A549 (cell line): ENCODE measurements at regions not wholly inside any gene's neighbourhood (a gene's known extent, or its start where the extent isn't known, plus 50 kb on each side); places are given as distances from the start of the nearest gene placed in this dataset.

ENCODE experiments used
- ATAC-seq, 2 experiments: fragments of 200-7000 bp in 1 of 2; fragments of >200 bp in 1 of 2; cut with Nextera tagmentation in 1 of 2; cut with Tn5 transposase in 1 of 2; 3 replicates each; pipeline versions ENCODE4 v1.8.0 to v1.9.1; 2018 to 2020; ENCODE audit warnings: mild to moderate bottlenecking in 1 of 2, moderate library complexity in 1 of 2
- CTCF ChIA-PET: fragments of 300-600 bp; sonication (Branson Sonifier 250); formaldehyde crosslinking; extraction: SDS; loops from one replicate; lab custom pipeline; 2021; ENCODE audit warnings: antibody characterized with exemption, inconsistent platforms; lab: Yijun Ruan, JAX
- POLR2A ChIA-PET: fragments of 350-600 bp; formaldehyde crosslinking; extraction: SDS; loops from one replicate; lab custom pipeline; 2021; ENCODE audit warnings: antibody characterized with exemption, inconsistent platforms; lab: Yijun Ruan, JAX
- DNase-seq, 2 experiments: peaks; one replicate each; pipeline versions ENCODE4 v3.0.0 to v3.0.0-alpha.2; 2011 to 2016; ENCODE audit warnings: low read depth in 1 of 2, low spot score in 1 of 2
- FAIRE-seq: peaks from 2 replicates; lab custom pipeline; 2011; peaks lifted over from hg19 to GRCh38; lab: Jason Lieb, UNC
- H3K27ac ChIP-seq, 2 experiments: fragments of >200 bp; sonication (Bioruptor Twin); formaldehyde crosslinking; 3 replicates each; pipeline ENCODE4 v1.5.1; 2016 to 2017
- H3K4me1 ChIP-seq: fragments of >200 bp; sonication (Bioruptor Twin); formaldehyde crosslinking; 3 replicates; pipeline ENCODE4 v1.6.1; 2016
- H3K4me2 ChIP-seq: fragments of >200 bp; sonication (Bioruptor Twin); formaldehyde crosslinking; 3 replicates; pipeline ENCODE4 v1.6.1; 2016
- H3K4me3 ChIP-seq: fragments of >200 bp; sonication (Bioruptor Twin); formaldehyde crosslinking; 3 replicates; pipeline ENCODE4 v1.5.1; 2016
- H3K9me3 ChIP-seq: fragments of >200 bp; sonication (Bioruptor Twin); formaldehyde crosslinking; 3 replicates; pipeline ENCODE4 v1.6.1; 2016
- CBX2 ChIP-seq: fragments of 200-600 bp; sonication (generic); IDR thresholded peaks from 2 replicates; pipeline ENCODE4 v1.6.1; 2016; ENCODE audit warnings: low read depth, mild to moderate bottlenecking, borderline replicate concordance
- CEBPB ChIP-seq, 2 experiments: fragments of >200 bp in 1 of 2; sonication (Bioruptor Twin) in 1 of 2; formaldehyde crosslinking in 1 of 2; IDR thresholded peaks; 2 replicates each; pipeline ENCODE4 v1.6.1; 2012 to 2016
- FOSB ChIP-seq: fragments of 250-450 bp; sonication (Bioruptor Pico); IDR thresholded peaks from 2 replicates; pipeline ENCODE4 v1.5.0; 2020; ENCODE audit warnings: mild to moderate bottlenecking, moderate library complexity
- FOSL2 ChIP-seq, 2 experiments: fragments of 450-650 bp in 1 of 2; fragments of >200 bp in 1 of 2; sonication (Bioruptor Twin) in 1 of 2; formaldehyde crosslinking; IDR thresholded peaks; 2 replicates each; pipeline versions ENCODE4 v1.5.0 to v1.6.1; 2016 to 2020; ENCODE audit warnings: mild to moderate bottlenecking in 1 of 2, moderate library complexity in 1 of 2
- HDAC2 ChIP-seq: fragments of 200-600 bp; sonication (generic); IDR thresholded peaks from 2 replicates; pipeline ENCODE4 v1.6.1; 2016
- HOXB5 ChIP-seq: fragments of 250-450 bp; sonication (Bioruptor Pico); IDR thresholded peaks from 2 replicates; pipeline ENCODE4 v1.5.0; 2020; ENCODE audit warnings: mild to moderate bottlenecking, moderate library complexity
- MAZ ChIP-seq: fragments of 150-350 bp; IDR thresholded peaks from 2 replicates; pipeline ENCODE4 v1.6.1; 2014; ENCODE audit warnings: antibody characterized with exemption, low read depth, low read length, borderline replicate concordance
- RFX5 ChIP-seq: fragments of 450-650 bp; IDR thresholded peaks from 2 replicates; pipeline ENCODE4 v1.7.1; 2014; ENCODE audit warnings: antibody characterized with exemption, mild to moderate bottlenecking, moderate library complexity
- ZC3H11A ChIP-seq: fragments of 450-650 bp; IDR thresholded peaks from 2 replicates; pipeline ENCODE4 v1.6.1; 2014; ENCODE audit warnings: antibody characterized with exemption, mild to moderate bottlenecking
- WGBS: methylation state at CpG from one replicate; pipeline ENCODE4 v1.1.6; 2017; ENCODE audit errors: missing lambda C conversion rate; 5-methylcytosine and 5-hydroxymethylcytosine counted together
- TF ChIP-seq, protein P1 (sequence below): fragments of 200-600 bp; sonication (generic); IDR thresholded peaks from 2 replicates; pipeline ENCODE4 v1.6.1; 2016; ENCODE audit warnings: antibody characterized with exemption, mild to moderate bottlenecking, moderate library complexity
- TF ChIP-seq, protein P2 (sequence below): fragments of 250-450 bp; sonication (Bioruptor Pico); IDR thresholded peaks from 2 replicates; pipeline ENCODE4 v1.5.0; 2021; ENCODE audit warnings: mild to moderate bottlenecking, moderate library complexity, borderline replicate concordance
- TF ChIP-seq, protein P3 (sequence below): fragments of 150-350 bp; IDR thresholded peaks from 2 replicates; pipeline ENCODE4 v1.6.1; 2014; ENCODE audit warnings: low read depth, mild to moderate bottlenecking, low read length
- TF ChIP-seq, protein P4 (sequence below): fragments of >200 bp; sonication (Bioruptor Twin); formaldehyde crosslinking; IDR thresholded peaks from 3 replicates; pipeline ENCODE4 v1.6.1; 2016

DNA sequence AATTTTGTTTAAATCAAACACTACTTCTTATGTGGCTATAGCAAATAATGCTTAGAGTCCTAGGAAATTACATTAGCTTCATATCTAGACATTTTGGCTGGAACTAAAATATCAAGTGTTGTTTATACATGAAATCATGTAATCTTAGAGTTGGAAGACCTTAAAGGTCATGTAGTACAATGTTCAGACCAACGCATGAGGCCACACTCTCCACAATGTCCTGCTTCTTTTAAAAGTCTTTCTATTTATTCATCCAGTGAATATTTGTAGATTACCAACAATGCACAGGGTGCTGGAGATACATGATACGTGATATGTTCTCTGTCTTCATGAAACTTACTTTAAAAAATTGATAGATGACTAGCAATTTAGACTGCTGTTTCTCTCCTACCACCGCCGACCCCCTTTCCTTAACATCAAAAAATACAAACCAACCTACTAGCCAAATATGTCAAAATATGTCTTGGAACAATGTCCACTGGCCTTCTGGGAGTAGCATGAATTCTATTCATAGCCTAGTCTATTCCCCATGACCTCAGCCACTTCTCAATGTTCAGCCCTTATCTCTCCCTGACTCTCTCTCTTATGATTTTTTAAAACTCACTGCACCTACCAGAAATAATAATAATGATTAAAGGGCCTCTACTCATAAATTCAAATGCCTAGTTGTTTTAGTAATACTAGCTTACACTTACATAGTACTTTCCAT is 59.5 kb upstream of the CAV2 start (continued):
- TF ChIP-seq, protein P1, sequence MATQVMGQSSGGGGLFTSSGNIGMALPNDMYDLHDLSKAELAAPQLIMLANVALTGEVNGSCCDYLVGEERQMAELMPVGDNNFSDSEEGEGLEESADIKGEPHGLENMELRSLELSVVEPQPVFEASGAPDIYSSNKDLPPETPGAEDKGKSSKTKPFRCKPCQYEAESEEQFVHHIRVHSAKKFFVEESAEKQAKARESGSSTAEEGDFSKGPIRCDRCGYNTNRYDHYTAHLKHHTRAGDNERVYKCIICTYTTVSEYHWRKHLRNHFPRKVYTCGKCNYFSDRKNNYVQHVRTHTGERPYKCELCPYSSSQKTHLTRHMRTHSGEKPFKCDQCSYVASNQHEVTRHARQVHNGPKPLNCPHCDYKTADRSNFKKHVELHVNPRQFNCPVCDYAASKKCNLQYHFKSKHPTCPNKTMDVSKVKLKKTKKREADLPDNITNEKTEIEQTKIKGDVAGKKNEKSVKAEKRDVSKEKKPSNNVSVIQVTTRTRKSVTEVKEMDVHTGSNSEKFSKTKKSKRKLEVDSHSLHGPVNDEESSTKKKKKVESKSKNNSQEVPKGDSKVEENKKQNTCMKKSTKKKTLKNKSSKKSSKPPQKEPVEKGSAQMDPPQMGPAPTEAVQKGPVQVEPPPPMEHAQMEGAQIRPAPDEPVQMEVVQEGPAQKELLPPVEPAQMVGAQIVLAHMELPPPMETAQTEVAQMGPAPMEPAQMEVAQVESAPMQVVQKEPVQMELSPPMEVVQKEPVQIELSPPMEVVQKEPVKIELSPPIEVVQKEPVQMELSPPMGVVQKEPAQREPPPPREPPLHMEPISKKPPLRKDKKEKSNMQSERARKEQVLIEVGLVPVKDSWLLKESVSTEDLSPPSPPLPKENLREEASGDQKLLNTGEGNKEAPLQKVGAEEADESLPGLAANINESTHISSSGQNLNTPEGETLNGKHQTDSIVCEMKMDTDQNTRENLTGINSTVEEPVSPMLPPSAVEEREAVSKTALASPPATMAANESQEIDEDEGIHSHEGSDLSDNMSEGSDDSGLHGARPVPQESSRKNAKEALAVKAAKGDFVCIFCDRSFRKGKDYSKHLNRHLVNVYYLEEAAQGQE = no peak
- no peak for TF ChIP-seq MAZ
- TF ChIP-seq HDAC2 = no peak
- no peak for TF ChIP-seq FOSL2 (IDR thresholded peaks at IDR 0.05)
- no peak for TF ChIP-seq FOSL2 (CRISPR knock-in tag; IDR thresholded peaks at IDR 0.05)
- TF ChIP-seq, protein P2, sequence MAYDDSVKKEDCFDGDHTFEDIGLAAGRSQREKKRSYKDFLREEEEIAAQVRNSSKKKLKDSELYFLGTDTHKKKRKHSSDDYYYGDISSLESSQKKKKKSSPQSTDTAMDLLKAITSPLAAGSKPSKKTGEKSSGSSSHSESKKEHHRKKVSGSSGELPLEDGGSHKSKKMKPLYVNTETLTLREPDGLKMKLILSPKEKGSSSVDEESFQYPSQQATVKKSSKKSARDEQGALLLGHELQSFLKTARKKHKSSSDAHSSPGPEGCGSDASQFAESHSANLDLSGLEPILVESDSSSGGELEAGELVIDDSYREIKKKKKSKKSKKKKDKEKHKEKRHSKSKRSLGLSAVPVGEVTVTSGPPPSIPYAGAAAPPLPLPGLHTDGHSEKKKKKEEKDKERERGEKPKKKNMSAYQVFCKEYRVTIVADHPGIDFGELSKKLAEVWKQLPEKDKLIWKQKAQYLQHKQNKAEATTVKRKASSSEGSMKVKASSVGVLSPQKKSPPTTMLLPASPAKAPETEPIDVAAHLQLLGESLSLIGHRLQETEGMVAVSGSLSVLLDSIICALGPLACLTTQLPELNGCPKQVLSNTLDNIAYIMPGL (CRISPR knock-in tag) = no peak
- no peak for TF ChIP-seq ZC3H11A

DNA sequence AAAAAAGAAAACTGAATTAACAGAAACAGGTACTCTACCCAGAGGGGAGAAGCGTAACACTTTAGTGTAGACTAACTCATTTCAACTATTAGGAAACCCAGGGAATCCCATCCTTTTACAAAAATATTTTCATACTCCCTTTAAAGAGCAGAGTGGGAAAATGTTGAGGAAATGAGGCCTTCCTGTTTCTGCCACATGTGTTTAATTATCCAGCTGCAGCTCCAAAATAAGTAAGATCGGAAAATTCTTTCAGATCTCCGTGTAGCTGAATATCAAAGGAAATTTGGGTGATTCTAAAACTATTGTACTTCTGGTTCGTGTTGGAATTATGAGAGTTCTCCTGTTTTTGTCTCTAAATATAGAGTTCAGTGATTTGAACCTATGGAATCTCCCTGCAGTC is 58.0 kb upstream of the CAV2 start:
- H3K4me1 ChIP-seq = peaks cover 57% of the 10 kb centered on the region
- POLR2A ChIA-PET = no interaction called here

More for the DNA sequence above, 58.0 kb upstream of the CAV2 start:
- Histone ChIP-seq H3K9me3 (no peaks in the 10 kb centered on the region), H3K27ac (peak overlapping the region; percentile 81 to 93), H3K4me2 (no peak overlapping the region), H3K4me3 (no peak overlapping the region)
- FAIRE-seq (no peak), ATAC-seq (no peak), DNase-seq (no peak)
- CTCF ChIA-PET = interaction anchor here (0.9 to 4.8 kb wide), 7 partner anchors 12 to 184 kb away, joined by 3 to 31 read pairs (median 3); no protein-coding TSS in a partner anchor
- WGBS = 84% methylated on average over 4 of the region's 4 CpGs
- TF ChIP-seq, protein P3, sequence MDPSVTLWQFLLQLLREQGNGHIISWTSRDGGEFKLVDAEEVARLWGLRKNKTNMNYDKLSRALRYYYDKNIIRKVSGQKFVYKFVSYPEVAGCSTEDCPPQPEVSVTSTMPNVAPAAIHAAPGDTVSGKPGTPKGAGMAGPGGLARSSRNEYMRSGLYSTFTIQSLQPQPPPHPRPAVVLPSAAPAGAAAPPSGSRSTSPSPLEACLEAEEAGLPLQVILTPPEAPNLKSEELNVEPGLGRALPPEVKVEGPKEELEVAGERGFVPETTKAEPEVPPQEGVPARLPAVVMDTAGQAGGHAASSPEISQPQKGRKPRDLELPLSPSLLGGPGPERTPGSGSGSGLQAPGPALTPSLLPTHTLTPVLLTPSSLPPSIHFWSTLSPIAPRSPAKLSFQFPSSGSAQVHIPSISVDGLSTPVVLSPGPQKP = no peak
- TF ChIP-seq HOXB5 (CRISPR knock-in tag) = no peak
- TF ChIP-seq CEBPB (IDR thresholded peaks at IDR 0.05) = no peak
- TF ChIP-seq RFX5 = no peak
- no peak for TF ChIP-seq HDAC2
- TF ChIP-seq FOSB = no peak
- TF ChIP-seq, protein P4, sequence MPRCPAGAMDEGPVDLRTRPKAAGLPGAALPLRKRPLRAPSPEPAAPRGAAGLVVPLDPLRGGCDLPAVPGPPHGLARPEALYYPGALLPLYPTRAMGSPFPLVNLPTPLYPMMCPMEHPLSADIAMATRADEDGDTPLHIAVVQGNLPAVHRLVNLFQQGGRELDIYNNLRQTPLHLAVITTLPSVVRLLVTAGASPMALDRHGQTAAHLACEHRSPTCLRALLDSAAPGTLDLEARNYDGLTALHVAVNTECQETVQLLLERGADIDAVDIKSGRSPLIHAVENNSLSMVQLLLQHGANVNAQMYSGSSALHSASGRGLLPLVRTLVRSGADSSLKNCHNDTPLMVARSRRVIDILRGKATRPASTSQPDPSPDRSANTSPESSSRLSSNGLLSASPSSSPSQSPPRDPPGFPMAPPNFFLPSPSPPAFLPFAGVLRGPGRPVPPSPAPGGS = no peak
- TF ChIP-seq, protein P2 (CRISPR knock-in tag) = no peak
- no peak for TF ChIP-seq CBX2
- TF ChIP-seq, all 56 proteins: peak for 0
